Liver (tissue), 8 donors: ENCODE measurements at regions not wholly inside any gene's neighbourhood (a gene's known extent, or its start where the extent isn't known, plus 50 kb on each side); places are given as distances from the start of the nearest gene placed in this dataset.

Source experiments
- DNase-seq: peaks from one replicate; pipeline ENCODE4 v3.0.0-alpha.2; 2017; ENCODE audit warnings: low spot score
- H3K27ac ChIP-seq, 2 donors: one replicate each; pipeline ENCODE4 v1.7.0; 2013; ENCODE audit warnings: inconsistent platforms in 2 of 2, low read length in 2 of 2, control low read depth in 1 of 2, low read depth in 1 of 2, mild to moderate bottlenecking in 1 of 2
- H3K27me3 ChIP-seq, 4 donors: one replicate each; pipeline versions ENCODE4 v1.6.1 to v1.7.0; 2013; ENCODE audit warnings: low read length in 3 of 4, inconsistent platforms in 1 of 4, mild to moderate bottlenecking in 1 of 4, moderate library complexity in 1 of 4; ENCODE audit not compliant: control insufficient read depth in 4 of 4, insufficient read depth in 4 of 4
- H3K36me3 ChIP-seq, 4 donors: one replicate each; pipeline versions ENCODE4 v1.6.1 to v1.7.0; 2013; ENCODE audit warnings: low read length in 3 of 4, mild to moderate bottlenecking in 3 of 4, low read depth in 1 of 4, moderate library complexity in 1 of 4; ENCODE audit not compliant: control insufficient read depth in 4 of 4, insufficient read depth in 3 of 4
- H3K4me1 ChIP-seq, 4 donors: one replicate each; pipeline versions ENCODE4 v1.6.1 to v1.7.0; 2013; ENCODE audit warnings: low read length in 3 of 4, mild to moderate bottlenecking in 3 of 4, moderate library complexity in 1 of 4; ENCODE audit not compliant: control insufficient read depth in 4 of 4, insufficient read depth in 4 of 4
- H3K4me3 ChIP-seq, 3 donors: one replicate each; pipeline versions ENCODE4 v1.6.1 to v1.7.0; 2013; ENCODE audit warnings: low read length in 3 of 3, control low read depth in 1 of 3, low read depth in 1 of 3, mild to moderate bottlenecking in 1 of 3
- H3K9ac ChIP-seq, 2 donors: one replicate each; pipeline ENCODE4 v1.7.0; 2013; ENCODE audit warnings: low read length in 2 of 2, mild to moderate bottlenecking in 2 of 2, moderate library complexity in 2 of 2, control low read depth in 1 of 2, low read depth in 1 of 2
- H3K9me3 ChIP-seq, 4 donors: one replicate each; pipeline versions ENCODE4 v1.6.1 to v1.7.0; 2013; ENCODE audit warnings: low read length in 3 of 4; ENCODE audit not compliant: control insufficient read depth in 4 of 4
- EGR1 ChIP-seq, 2 donors: IDR thresholded peaks; 2 replicates each; pipeline ENCODE4 v1.6.1; 2016 to 2018; ENCODE audit warnings: antibody characterized with exemption in 2 of 2, low read depth in 2 of 2
- FOXA1 ChIP-seq: IDR thresholded peaks from 2 replicates; pipeline ENCODE4 v1.6.1; 2016; ENCODE audit warnings: antibody characterized with exemption
- FOXA2 ChIP-seq: IDR thresholded peaks from 2 replicates; pipeline ENCODE4 v1.6.1; 2016; ENCODE audit warnings: antibody characterized with exemption
- GABPA ChIP-seq, 2 donors: IDR thresholded peaks in 1 of 2; conservative IDR thresholded peaks in 1 of 2; 2 replicates each; pipeline ENCODE4 v1.6.1; 2016; ENCODE audit warnings: antibody characterized with exemption in 2 of 2, mild to moderate bottlenecking in 1 of 2, moderate library complexity in 1 of 2
- HNF4A ChIP-seq, 2 donors: conservative IDR thresholded peaks; 2 replicates each; pipeline ENCODE4 v1.6.1; 2016; ENCODE audit warnings: antibody characterized with exemption in 2 of 2, mild to moderate bottlenecking in 2 of 2
- HNF4G ChIP-seq: IDR thresholded peaks from 2 replicates; pipeline ENCODE4 v1.6.1; 2016; ENCODE audit warnings: antibody characterized with exemption
- JUND ChIP-seq, 2 donors: IDR thresholded peaks; 2 replicates each; pipeline ENCODE4 v1.6.1; 2016; ENCODE audit warnings: antibody characterized with exemption in 2 of 2
- NR2F2 ChIP-seq: IDR thresholded peaks from 2 replicates; pipeline ENCODE4 v1.6.1; 2016; ENCODE audit warnings: antibody characterized with exemption
- RAD21 ChIP-seq, 2 donors: IDR thresholded peaks; 2 replicates each; pipeline ENCODE4 v1.6.1; 2016; ENCODE audit warnings: antibody characterized with exemption in 2 of 2, mild to moderate bottlenecking in 2 of 2
- RXRA ChIP-seq, 2 donors: IDR thresholded peaks; 2 replicates each; pipeline ENCODE4 v1.6.1; 2017 to 2018; ENCODE audit warnings: antibody characterized with exemption in 2 of 2, mild to moderate bottlenecking in 1 of 2
- TAF1 ChIP-seq: conservative IDR thresholded peaks from 2 replicates; pipeline ENCODE4 v1.6.1; 2016; ENCODE audit warnings: antibody characterized with exemption, mild to moderate bottlenecking
- YY1 ChIP-seq: IDR thresholded peaks from 2 replicates; pipeline ENCODE4 v1.6.1; 2016; ENCODE audit warnings: antibody characterized with exemption, mild to moderate bottlenecking
- WGBS: extraction: QIAGEN DNeasy Blood & Tissue Kit; methylation state at CpG from one replicate; pipeline ENCODE4 v1.1.7; 2013; 5-methylcytosine and 5-hydroxymethylcytosine counted together
- TF ChIP-seq, protein P1 (sequence below): IDR thresholded peaks from 2 replicates; pipeline ENCODE4 v1.6.1; 2016; ENCODE audit warnings: antibody characterized with exemption, mild to moderate bottlenecking
- TF ChIP-seq, protein P2 (sequence below): fragments of 150-350 bp; IDR thresholded peaks from 2 replicates; pipeline ENCODE4 v1.5.1; 2017; ENCODE audit warnings: improper control_type of control experiment, low read depth, low read length; ENCODE audit not compliant: missing input control
- TF ChIP-seq, protein P3 (sequence below): IDR thresholded peaks from 2 replicates; pipeline ENCODE4 v1.6.1; 2016; ENCODE audit warnings: antibody characterized with exemption
- TF ChIP-seq, protein P4 (sequence below): IDR thresholded peaks from 2 replicates; pipeline ENCODE4 v1.6.1; 2016; ENCODE audit warnings: antibody characterized with exemption
- donor health status: healthy.
- donor health status: healthy.
- donor health status: healthy.
- donor health status: healthy.
- donor health status: healthy.

DNA sequence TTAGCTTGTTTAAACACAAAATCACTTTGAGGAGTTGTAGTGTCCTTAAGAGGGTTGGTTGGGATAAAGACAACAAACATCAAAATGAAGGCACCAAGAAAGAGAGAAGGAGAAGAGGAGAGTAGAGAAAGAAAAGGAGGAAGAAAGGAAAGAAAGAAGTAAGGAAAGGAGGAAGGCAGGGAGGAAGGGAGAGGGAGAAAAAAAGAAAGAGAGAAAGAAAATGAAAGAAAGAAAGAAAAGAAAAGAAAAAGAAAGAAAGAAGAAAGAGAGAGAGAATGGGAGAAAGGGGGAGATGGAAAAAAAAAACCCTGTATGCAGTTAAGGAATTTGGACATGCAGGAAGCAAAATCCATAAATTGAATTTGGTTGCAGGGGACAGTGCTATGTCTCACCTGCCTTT, 635.4 kb upstream of the FZD8 start:
- Histone ChIP-seq H3K4me3 (no peak overlapping the region), H3K27ac (no peak overlapping the region), H3K36me3 (no peaks in the 10 kb centered on the region), H3K27me3 (no peaks in the 10 kb centered on the region), H3K9me3 (no peaks in the 10 kb centered on the region), H3K9ac (no peak overlapping the region), H3K4me1 (no peaks in the 10 kb centered on the region)
- no peak for DNase-seq
- no peak for TF ChIP-seq FOXA1
- TF ChIP-seq, protein P1, sequence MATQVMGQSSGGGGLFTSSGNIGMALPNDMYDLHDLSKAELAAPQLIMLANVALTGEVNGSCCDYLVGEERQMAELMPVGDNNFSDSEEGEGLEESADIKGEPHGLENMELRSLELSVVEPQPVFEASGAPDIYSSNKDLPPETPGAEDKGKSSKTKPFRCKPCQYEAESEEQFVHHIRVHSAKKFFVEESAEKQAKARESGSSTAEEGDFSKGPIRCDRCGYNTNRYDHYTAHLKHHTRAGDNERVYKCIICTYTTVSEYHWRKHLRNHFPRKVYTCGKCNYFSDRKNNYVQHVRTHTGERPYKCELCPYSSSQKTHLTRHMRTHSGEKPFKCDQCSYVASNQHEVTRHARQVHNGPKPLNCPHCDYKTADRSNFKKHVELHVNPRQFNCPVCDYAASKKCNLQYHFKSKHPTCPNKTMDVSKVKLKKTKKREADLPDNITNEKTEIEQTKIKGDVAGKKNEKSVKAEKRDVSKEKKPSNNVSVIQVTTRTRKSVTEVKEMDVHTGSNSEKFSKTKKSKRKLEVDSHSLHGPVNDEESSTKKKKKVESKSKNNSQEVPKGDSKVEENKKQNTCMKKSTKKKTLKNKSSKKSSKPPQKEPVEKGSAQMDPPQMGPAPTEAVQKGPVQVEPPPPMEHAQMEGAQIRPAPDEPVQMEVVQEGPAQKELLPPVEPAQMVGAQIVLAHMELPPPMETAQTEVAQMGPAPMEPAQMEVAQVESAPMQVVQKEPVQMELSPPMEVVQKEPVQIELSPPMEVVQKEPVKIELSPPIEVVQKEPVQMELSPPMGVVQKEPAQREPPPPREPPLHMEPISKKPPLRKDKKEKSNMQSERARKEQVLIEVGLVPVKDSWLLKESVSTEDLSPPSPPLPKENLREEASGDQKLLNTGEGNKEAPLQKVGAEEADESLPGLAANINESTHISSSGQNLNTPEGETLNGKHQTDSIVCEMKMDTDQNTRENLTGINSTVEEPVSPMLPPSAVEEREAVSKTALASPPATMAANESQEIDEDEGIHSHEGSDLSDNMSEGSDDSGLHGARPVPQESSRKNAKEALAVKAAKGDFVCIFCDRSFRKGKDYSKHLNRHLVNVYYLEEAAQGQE = no peak
- TF ChIP-seq, protein P2, sequence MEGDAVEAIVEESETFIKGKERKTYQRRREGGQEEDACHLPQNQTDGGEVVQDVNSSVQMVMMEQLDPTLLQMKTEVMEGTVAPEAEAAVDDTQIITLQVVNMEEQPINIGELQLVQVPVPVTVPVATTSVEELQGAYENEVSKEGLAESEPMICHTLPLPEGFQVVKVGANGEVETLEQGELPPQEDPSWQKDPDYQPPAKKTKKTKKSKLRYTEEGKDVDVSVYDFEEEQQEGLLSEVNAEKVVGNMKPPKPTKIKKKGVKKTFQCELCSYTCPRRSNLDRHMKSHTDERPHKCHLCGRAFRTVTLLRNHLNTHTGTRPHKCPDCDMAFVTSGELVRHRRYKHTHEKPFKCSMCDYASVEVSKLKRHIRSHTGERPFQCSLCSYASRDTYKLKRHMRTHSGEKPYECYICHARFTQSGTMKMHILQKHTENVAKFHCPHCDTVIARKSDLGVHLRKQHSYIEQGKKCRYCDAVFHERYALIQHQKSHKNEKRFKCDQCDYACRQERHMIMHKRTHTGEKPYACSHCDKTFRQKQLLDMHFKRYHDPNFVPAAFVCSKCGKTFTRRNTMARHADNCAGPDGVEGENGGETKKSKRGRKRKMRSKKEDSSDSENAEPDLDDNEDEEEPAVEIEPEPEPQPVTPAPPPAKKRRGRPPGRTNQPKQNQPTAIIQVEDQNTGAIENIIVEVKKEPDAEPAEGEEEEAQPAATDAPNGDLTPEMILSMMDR = no peak
- TF ChIP-seq GABPA (IDR thresholded peaks at IDR 0.05 in 1 of 2, conservative IDR thresholded peaks at IDR 0.05 in 1 of 2) = no peak
- no peak for TF ChIP-seq EGR1 (IDR thresholded peaks at IDR 0.05; ENCODE audit: low read depth in 2 of 2)
- TF ChIP-seq YY1 = no peak
- TF ChIP-seq HNF4G = no peak
- TF ChIP-seq RXRA (IDR thresholded peaks at IDR 0.05) = no peak
- TF ChIP-seq FOXA2 = no peak
- TF ChIP-seq JUND (IDR thresholded peaks at IDR 0.05) = no peak
- no peak for TF ChIP-seq NR2F2
- TF ChIP-seq, protein P3, sequence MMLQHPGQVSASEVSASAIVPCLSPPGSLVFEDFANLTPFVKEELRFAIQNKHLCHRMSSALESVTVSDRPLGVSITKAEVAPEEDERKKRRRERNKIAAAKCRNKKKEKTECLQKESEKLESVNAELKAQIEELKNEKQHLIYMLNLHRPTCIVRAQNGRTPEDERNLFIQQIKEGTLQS = no peak
- no peak for TF ChIP-seq TAF1
- TF ChIP-seq RAD21 (IDR thresholded peaks at IDR 0.05) = no peak

DNA sequence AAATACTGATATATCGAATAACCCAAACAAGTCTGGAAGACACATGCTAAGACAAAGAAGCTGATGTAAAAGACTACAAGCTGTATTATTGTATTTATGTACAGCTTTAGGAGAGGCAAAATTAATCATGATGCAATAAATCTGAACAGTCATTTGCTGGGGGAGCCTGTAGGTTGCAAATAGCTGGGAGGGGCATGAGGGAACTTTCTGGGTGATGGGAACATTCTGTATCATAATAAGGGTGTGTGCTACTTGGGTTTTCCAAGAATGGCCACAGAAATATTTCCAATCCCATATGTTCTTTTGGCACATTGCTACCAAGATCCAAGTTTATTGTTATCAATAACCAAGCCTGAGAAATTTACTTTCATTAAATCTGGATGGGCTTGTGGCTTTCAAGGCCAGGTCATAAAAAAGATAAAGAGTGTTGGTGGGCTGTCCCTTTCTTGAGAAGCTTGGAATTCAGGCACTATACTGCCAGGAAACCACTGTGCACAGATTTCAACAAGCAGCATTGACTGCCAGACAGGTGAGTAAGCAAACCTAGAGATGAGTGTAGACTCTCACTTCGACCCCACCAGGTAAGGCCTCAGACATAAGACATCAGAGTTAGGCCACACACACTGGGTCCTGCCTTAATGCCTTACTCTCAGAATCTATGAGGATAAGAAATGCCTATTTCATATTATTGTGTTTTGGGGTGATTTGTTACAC, 629.7 kb upstream of the FZD8 start:
- TF ChIP-seq, protein P2 = no peak
- TF ChIP-seq HNF4G (no peak), NR2F2 (no peak), FOXA1 (no peak), TAF1 (no peak), FOXA2 (no peak), YY1 (no peak), HNF4A (conservative IDR thresholded peaks at IDR 0.05) (no peak), RXRA (IDR thresholded peaks at IDR 0.05) (no peak)
- TF ChIP-seq, protein P4, sequence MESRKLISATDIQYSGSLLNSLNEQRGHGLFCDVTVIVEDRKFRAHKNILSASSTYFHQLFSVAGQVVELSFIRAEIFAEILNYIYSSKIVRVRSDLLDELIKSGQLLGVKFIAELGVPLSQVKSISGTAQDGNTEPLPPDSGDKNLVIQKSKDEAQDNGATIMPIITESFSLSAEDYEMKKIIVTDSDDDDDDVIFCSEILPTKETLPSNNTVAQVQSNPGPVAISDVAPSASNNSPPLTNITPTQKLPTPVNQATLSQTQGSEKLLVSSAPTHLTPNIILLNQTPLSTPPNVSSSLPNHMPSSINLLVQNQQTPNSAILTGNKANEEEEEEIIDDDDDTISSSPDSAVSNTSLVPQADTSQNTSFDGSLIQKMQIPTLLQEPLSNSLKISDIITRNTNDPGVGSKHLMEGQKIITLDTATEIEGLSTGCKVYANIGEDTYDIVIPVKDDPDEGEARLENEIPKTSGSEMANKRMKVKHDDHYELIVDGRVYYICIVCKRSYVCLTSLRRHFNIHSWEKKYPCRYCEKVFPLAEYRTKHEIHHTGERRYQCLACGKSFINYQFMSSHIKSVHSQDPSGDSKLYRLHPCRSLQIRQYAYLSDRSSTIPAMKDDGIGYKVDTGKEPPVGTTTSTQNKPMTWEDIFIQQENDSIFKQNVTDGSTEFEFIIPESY = no peak
- 82% methylated on average over 2 of the region's 2 CpGs for WGBS
- no peaks in the 10 kb centered on the region for H3K9me3 ChIP-seq

More for the DNA sequence above, 629.7 kb upstream of the FZD8 start:
- Histone ChIP-seq H3K4me3 (no peak overlapping the region), H3K9ac (no peak overlapping the region), H3K27me3 (no peaks in the 10 kb centered on the region), H3K27ac (no peak overlapping the region), H3K36me3 (no peaks in the 10 kb centered on the region), H3K4me1 (no peaks in the 10 kb centered on the region)
- DNase-seq = no peak
